ENCODE measurements at regions not wholly inside any gene's neighbourhood (a gene's known extent, or its start where the extent isn't known, plus 50 kb on each side); places are given as distances from the start of the nearest gene placed in this dataset.
"Not testable (repeated sequence)": the region's sequence is repeated elsewhere in the genome, so short reads cannot be mapped to it uniquely, and the experiment has no call there.

GRCh38 chr3:22714749-22715148, 488.4 kb upstream of the UBE2E2 start:
- DNase-seq = no peak

GRCh38 chr3:22720596-22720995, 482.5 kb upstream of the UBE2E2 start:
- no peak for DNase-seq

DNA sequence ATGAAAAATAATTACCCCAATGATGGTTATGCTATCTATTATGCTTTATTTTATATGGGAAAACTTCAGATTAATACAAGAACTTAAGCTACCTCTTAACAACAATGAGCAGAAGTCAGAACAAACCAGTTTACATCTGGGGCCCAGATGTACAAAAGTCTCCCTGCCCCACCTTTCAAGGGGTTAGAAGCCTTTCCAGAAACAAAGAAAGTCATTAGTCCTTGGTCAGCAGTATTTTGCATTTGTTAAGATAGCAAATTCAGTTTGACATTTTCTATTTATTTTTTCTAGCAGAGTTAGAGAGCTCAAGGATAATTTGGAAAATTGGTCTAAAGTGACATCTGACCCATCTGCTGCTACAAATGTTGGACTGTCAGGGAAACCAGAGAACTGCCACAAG, 478.7 kb upstream of the UBE2E2 start:
- DNase-seq = no peak

GRCh38 chr3:22728406-22728805, 474.7 kb upstream of the UBE2E2 start:
- DNase-seq = no peak

DNA sequence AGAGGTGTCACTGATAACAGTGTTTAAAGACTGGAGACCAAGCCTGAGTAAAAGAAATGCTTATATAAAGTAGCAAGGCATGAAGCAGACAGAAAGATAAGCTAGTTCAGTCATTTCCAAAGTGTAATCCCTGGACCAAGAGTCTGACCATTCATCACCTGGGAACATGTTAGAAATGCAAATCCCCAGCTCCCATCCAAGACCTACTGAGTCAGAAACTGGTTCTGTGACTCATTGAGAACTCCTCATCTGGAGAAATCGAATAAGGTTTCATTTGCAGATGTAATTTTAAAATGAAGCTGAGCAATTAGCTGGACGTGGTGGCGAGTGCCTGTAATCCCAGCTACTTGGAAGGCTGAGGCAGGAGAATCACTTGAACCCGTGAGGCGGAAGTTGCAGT, 473.9 kb upstream of the UBE2E2 start:
- DNase-seq = no peak

GRCh38 chr3:22729981-22730380, 473.1 kb upstream of the UBE2E2 start:
- DNase-seq = no peak

DNA sequence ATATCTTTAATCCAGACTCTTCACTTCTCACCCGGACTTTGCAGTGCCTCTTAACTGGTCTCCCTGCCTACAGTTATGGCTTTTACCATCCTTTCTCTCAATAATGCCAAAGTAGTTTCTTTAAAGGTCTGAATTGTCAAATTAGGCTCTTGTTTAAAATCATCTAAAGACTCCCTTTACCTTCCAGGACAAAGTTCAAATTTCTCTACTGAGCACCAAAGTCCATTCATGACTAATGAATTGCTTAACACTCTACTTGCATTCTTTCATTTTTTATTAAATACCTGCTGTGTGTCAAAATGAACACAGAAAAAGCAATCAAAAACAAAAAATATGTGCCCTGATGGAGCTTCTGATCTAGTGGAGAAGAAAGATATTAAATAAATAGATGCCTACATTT, 472.4 kb upstream of the UBE2E2 start:
- DNase-seq = no peak

DNA sequence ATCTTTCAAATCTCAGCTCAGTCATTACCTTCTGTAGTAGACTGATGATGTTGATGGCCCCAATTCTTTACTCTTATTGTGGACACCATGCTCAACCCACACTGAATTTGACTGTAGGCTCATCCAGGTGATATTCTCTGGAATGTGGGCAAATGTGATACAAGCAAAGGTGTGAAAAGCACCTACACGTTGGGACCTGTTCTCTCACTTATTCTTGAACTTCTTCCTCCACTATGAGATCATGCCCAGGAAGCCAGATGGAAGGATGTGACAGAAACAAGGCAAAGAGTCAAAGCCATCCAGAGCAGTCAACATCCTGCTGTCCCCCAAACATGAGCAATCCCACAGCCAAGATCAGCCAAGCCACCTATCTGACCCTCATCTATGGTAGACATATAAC, 471.2 kb upstream of the UBE2E2 start:
- DNase-seq = no peak

GRCh38 chr3:22732641-22733040, 470.5 kb upstream of the UBE2E2 start:
- DNase-seq = no peak

DNA sequence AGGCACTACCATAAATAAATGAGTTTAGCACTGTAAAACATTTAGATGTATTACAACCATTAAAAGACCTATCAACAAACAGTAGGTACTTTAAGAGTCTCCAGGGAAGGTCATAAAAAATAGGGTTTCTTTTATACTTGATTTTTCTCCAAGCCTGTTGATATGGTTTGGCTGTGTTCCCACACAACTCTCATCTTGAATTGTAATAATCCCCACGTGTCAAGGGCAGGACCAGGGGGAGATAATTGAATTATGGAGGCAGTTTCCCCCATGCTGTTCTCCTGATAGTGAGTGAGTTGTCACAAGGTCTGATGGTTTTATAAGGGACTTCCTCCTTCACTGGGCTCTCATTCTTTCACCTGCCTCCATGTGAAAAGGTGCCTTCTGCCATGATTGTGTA, 468.9 kb upstream of the UBE2E2 start:
- DNase-seq = no peak

DNA sequence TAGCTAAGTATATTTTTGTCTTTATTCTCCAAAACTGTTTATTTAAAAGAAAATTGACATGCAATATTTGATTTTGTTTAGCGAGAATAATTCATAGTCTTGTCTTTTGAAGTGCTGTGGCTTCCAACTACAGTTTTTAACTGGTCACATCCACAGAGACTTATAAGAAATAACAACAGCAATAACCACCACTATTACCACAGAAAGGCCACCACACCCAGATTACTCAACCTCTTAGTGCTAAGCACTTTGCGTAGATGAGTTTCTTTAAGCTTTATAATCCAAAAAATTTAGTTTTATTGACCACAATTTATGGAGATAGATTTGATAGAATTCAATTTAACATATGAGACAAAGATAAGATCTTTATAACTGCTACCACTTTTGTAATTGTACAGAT, 468.4 kb upstream of the UBE2E2 start:
- DNase-seq = peak in 1 of 3 donors; percentile 17

DNA sequence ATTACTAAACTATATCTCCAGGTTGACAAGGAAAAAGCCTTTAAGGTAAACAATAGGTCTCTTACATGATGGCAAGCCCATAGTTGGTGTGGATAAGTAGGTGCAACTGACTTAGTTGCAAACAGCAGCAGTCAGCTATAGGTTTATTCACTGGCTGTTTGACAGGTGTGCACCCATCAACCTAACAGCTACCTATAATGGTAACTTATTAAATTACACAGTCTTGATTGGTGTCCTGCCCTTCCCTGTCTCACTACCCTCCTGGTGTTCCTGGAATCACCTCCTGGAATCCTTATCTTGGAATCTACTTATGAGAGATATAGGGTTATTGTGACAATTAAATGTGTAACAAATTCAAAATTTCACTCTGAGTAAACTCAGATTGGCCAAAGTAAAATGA, 467.8 kb upstream of the UBE2E2 start:
- DNase-seq = no peak

DNA sequence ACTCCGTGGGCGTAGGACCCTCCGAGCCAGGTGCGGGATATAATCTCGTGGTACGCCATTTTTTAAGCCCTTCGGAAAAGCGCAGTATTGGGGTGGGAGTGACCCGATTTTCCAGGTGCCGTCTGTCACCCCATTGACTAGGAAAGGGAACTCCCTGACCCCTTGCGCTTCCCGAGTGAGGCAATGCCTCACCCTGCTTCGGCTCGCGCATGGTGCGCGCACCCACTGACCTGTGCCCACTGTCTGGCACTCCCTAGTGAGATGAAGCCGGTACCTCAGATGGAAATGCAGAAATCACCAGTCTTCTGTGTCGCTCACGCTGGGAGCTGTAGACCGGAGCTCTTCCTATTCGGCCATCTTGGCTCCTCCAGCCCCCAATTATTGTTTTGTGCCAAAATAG, 459.7 kb upstream of the UBE2E2 start:
- DNase-seq = not testable (repeated sequence)

GRCh38 chr3:22745321-22745720, 457.8 kb upstream of the UBE2E2 start:
- no peak for DNase-seq

GRCh38 chr3:22746221-22746620, 456.9 kb upstream of the UBE2E2 start:
- no peak for DNase-seq

- DNase-seq = peak in 1 of 3 donors; percentile 10
Observed at GRCh38 chr3:22748453-22749045, 454.6 kb upstream of the UBE2E2 start.

GRCh38 chr3:22759636-22760310, 443.4 kb upstream of the UBE2E2 start:
- no peak for DNase-seq

DNA sequence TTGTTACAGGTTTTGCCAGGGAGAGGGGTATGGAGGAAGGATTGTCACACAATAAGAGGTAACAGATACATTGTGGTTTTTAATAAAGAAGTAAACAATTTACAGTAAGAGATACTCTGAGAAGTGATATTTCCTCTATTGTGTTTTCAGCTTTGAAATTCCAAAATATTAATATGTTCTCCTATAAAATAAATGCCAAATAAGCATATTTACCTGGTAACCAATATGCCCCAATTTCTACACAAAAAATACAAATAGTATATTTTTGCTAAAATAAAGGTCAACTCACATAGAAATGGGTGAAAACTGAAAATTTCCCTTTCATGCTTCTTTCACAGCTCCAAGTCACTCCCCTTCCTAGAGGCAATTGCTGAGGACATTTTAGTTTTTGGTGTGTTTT, 437.4 kb upstream of the UBE2E2 start:
- DNase-seq = no peak

GRCh38 chr3:22777834-22778233, 425.3 kb upstream of the UBE2E2 start:
- no peak for DNase-seq

GRCh38 chr3:22779737-22780136, 423.4 kb upstream of the UBE2E2 start:
- no peak for DNase-seq

DNA sequence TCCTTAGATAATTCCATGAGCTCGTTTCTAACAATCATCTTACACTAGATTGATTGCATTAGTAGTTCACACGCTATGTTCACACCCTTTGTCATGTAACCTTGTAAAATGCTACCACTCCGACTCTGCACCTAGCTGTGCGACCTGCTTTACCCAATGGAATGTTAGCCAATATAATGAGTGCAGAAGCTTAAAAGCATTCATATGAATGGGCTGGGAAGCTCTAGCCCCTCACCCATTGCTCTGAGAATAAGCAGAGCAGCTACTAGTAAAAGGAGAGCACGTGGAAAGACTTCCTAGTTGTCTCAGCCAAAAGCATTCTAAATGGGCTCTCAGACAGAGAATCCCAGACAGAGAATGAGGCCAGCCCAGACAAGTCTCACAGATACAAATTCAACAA, 410.6 kb upstream of the UBE2E2 start:
- DNase-seq = no peak

GRCh38 chr3:22795917-22796316, 407.2 kb upstream of the UBE2E2 start:
- DNase-seq = no peak

DNA sequence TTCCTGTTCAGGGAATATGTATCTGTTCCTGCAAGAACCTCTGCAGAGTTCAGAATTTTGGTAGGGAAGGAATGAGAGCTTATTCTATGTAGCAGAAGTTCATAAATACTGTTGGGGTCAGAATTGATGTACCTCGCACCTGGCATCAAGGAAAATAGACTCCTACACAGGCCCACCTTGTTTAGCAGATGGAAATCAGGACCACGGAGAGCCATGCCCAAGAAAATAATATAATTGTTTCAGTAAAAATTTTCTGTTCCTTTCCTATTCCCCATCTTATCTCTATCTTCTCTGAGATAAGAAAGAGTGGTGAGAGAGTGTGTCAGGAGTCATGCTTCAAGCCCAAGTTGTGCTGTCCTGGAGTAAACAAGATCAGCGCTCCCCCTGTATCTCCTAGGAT, 404.7 kb upstream of the UBE2E2 start:
- DNase-seq = no peak

- DNase-seq = no peak
Observed at GRCh38 chr3:22819209-22819608, 383.9 kb upstream of the UBE2E2 start.

DNA sequence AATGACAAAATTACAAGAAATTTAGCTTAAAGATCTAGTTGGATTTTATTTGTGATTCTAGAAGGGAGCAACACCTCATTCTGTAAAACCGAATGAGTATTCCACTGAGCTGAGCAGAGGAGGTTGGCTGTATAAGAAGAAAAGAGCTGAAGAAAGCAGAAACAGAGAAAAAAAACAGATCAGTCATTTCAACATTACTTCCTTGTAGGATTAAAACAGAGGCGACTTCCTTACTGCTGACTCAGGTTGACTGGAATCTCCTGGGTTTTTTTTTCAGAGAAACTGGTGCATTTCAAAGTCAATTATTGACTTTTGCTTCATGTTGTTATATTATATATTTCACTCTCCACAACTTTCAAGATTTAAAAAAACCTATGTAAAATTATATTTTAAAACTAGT, 368.1 kb upstream of the UBE2E2 start:
- peak; percentile 55 to 79 (median 77) for DNase-seq
